GM19025 (cell line): ENCODE measurements at regions not wholly inside any gene's neighbourhood (a gene's known extent, or its start where the extent isn't known, plus 50 kb on each side); places are given as distances from the start of the nearest gene placed in this dataset.

Source experiments
- ATAC-seq: cut with Tn5 transposase; IDR thresholded peaks from one replicate; pipeline ENCODE4 v1.9.1; 2021; ENCODE audit warnings: mild to moderate bottlenecking, low read depth, moderate library complexity; ENCODE audit not compliant: unreplicated experiment

- ATAC-seq = no peak
Measured at GRCh38 chr11:81007046-81007445, 1566.2 kb upstream of the TENM4 start.

- ATAC-seq = no peak
Measured at GRCh38 chr11:81005595-81005994, 1564.8 kb upstream of the TENM4 start.

DNA sequence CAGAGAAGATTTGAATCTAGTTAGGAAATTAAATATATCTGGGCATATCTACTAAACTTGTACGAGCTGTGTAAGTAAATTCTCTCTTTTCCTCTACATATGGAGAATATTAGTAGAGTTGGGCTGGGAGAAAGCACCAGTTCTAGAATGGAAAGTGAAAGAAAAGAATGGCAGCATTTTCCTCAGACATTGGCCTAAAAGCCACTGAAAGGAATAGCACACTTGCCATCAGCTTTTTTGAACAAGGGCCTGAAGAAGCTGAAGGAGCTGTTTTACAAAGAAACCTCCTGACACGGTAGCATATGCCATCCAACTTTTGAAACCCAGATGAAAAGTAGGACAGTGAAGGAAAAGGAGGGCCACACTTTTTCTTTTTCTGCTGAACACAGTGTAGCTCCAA, 1563.7 kb upstream of the TENM4 start:
- no peak for ATAC-seq

DNA sequence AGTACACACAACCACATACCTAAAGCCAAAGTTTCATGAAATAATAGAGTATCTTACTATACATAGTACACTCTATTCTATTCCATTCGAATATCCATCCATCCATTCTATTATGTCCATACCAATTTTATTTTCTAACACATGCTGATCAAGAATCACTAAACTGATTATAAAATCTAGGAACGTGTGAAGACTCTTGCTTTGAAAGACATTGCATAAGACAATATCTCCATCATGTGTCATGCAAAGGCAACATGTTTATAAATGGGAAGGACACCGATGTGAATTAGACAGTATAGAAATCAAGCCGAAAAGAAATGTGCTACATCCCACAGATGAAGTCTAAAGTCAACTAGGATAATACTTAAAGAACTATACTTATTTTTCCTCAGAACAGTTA, 1561.5 kb upstream of the TENM4 start:
- no peak for ATAC-seq

GRCh38 chr11:81000735-81001134, 1559.9 kb upstream of the TENM4 start:
- ATAC-seq = no peak

GRCh38 chr11:81000334-81000733, 1559.5 kb upstream of the TENM4 start:
- ATAC-seq = no peak

- ATAC-seq = no peak
Measured at GRCh38 chr11:80995523-80995922, 1554.7 kb upstream of the TENM4 start.

DNA sequence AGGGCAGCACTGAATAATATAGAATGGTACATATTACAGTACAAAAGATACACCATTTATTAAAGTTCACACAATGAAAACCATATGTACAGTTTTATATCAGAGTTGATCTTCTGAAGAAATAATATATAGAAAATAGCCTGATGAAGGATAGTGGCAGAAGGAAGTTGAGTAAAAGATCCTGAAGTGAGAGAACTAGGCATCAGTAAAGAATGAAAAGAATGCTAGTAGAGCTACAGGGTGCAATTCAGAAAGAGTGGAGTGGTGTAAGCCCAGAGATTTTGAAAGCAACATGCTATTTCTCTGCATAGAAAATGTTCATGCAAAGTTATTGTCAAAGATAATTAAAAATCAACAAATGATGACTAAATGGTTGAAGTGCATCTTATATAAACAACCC, 1552.7 kb upstream of the TENM4 start:
- ATAC-seq = no peak

- ATAC-seq = no peak
Measured at GRCh38 chr11:80990885-80991284, 1550.1 kb upstream of the TENM4 start.

DNA sequence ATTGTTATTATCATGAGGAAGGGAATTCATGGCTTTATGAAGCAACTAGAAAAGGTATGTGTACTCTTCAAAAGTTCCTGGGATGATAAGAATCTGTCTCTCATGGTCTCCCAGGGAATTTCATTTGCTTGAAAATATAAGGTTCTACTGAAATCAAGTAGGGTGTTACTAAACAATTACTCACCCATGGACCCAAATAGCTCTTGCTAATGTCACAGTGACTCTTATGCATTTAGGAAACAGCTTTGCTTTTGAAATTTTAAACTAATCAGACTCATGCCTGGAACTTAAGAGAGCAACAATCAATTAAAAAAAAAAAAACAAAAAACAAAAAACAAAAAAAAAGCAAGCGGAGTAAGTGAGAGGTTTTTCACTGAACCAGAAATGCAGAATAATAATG, 1546.3 kb upstream of the TENM4 start:
- ATAC-seq = no peak

- no peak for ATAC-seq
Measured at GRCh38 chr11:80986421-80987074, 1545.7 kb upstream of the TENM4 start.

- ATAC-seq = no peak
Measured at GRCh38 chr11:80980227-80980626, 1539.4 kb upstream of the TENM4 start.

- no peak for ATAC-seq
Measured at GRCh38 chr11:80973786-80974185, 1533.0 kb upstream of the TENM4 start.

DNA sequence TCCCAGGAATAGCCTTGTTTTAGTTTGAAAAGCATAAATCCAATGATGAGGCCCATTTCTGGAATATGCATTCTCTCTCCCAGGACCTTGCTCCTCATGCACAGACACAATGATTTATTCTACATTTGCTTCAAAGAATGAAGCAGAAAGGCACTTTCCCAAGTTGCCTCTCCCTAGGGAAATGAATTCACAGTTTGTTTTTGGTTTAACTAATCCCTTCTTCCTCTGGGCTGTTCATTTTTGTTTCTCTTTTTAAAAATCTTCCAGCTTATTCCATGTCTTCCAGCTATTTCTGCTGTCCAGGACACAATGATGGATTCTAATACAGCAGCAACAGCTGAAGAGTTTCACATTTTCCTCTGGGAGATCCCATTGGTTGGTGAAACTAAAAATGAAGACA, 1529.2 kb upstream of the TENM4 start:
- ATAC-seq = no peak

GRCh38 chr11:80967649-80968048, 1526.8 kb upstream of the TENM4 start:
- ATAC-seq = no peak

- no peak for ATAC-seq
Measured at GRCh38 chr11:80960381-80961029, 1519.7 kb upstream of the TENM4 start.

- ATAC-seq = no peak
Measured at GRCh38 chr11:80959751-80960150, 1518.9 kb upstream of the TENM4 start.

- ATAC-seq = no peak
Measured at GRCh38 chr11:80958987-80959386, 1518.2 kb upstream of the TENM4 start.

DNA sequence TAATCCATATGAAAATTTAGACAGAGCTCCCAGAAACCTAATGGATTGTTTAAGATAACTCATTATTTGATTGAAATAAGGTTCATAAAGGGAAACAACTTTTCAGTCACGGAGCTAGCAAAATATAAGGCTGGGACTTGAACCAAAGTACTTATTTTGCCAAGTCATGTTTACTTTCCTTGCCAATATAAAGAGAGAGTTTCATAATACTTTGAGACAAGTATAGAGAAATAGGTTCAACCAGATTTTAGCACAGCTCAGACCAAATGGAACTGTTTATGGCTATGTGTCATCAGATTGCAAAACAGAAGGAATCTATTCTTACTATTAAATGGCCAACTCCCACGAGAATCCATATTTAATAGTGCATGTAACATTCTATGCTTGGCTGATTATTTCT, 1517.5 kb upstream of the TENM4 start:
- ATAC-seq = no peak

DNA sequence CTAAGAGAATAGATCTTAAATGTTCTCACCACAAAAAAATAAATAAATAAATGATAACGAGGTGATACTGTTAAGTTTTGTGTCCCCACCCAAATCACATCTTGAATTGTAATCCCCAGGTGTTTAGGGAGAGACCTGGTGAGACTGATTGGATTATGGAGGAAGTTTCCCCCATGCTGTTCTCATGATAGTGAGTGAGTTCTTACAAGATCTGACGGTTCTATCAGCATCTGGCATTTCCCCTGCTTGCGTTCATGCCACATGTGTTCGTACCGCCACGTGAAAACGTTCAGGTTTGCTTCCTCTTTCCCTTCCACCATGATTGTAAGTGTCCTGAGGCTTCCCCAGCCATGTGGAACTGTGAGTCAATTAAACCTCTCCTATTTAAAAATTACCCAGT, 1514.8 kb upstream of the TENM4 start:
- ATAC-seq = no peak

- ATAC-seq = no peak
Measured at GRCh38 chr11:80948781-80949180, 1508.0 kb upstream of the TENM4 start.

- no peak for ATAC-seq
Measured at GRCh38 chr11:80944758-80945157, 1503.9 kb upstream of the TENM4 start.

DNA sequence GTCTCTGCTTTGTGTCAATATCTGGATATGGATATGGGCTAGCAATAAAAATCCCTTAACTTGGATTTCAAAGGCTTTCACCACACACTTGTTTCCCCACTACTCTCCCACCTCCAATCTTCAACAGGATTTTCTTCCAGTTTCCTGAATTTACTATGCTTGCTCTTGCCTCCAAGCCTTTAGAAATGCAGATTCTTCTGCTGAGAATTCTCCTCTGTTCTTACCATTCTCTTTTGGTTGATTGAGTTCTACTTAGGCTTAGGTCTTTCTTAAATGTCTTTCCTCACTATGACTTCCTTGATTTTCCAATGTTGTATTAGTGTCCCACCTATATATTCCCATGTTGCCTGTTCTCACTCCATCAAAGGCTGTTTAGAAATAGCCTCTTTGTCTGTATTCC, 1502.4 kb upstream of the TENM4 start:
- no peak for ATAC-seq
